NCI-H1092 (cell line): ENCODE measurements at regions not wholly inside any gene's neighbourhood (a gene's known extent, or its start where the extent isn't known, plus 50 kb on each side); places are given as distances from the start of the nearest gene placed in this dataset.
"Not testable (repeated sequence)": the region's sequence is repeated elsewhere in the genome, so short reads cannot be mapped to it uniquely, and the experiment has no call there.

ENCODE experiments used
- DNase-seq: peaks from one replicate; lab custom pipeline; 2025; lab: John Stamatoyannopoulos, UW

- DNase-seq: no peak
Observed at GRCh38 chr5:166618526-166618925, 1672.9 kb upstream of the WWC1 start.

GRCh38 chr5:166624573-166624972 is 1666.9 kb upstream of the WWC1 start:
- no peak for DNase-seq

GRCh38 chr5:166625210-166625865 is 1666.1 kb upstream of the WWC1 start:
- DNase-seq: no peak

- no peak for DNase-seq
Observed at GRCh38 chr5:166637295-166637694, 1654.2 kb upstream of the WWC1 start.

GRCh38 chr5:166639151-166639550 is 1652.3 kb upstream of the WWC1 start:
- no peak for DNase-seq

GRCh38 chr5:166640136-166640535 is 1651.3 kb upstream of the WWC1 start:
- not testable (repeated sequence) for DNase-seq

GRCh38 chr5:166648736-166649135 is 1642.7 kb upstream of the WWC1 start:
- no peak for DNase-seq

GRCh38 chr5:166649676-166650075 is 1641.8 kb upstream of the WWC1 start:
- no peak for DNase-seq

GRCh38 chr5:166651234-166651633 is 1640.2 kb upstream of the WWC1 start:
- DNase-seq: no peak

- no peak for DNase-seq
Observed at GRCh38 chr5:166671811-166672210, 1619.6 kb upstream of the WWC1 start.

- no peak for DNase-seq
Observed at GRCh38 chr5:166672431-166672830, 1619.0 kb upstream of the WWC1 start.

- no peak for DNase-seq
Observed at GRCh38 chr5:166677891-166678290, 1613.6 kb upstream of the WWC1 start.

- DNase-seq: no peak
Observed at GRCh38 chr5:166679331-166679730, 1612.1 kb upstream of the WWC1 start.

- DNase-seq: no peak
Observed at GRCh38 chr5:166695326-166695725, 1596.1 kb upstream of the WWC1 start.

- no peak for DNase-seq
Observed at GRCh38 chr5:166708291-166708690, 1583.2 kb upstream of the WWC1 start.

- DNase-seq: no peak
Observed at GRCh38 chr5:166709691-166710090, 1581.8 kb upstream of the WWC1 start.

- DNase-seq: no peak
Observed at GRCh38 chr5:166710271-166710670, 1581.2 kb upstream of the WWC1 start.

GRCh38 chr5:166712447-166713185 is 1578.8 kb upstream of the WWC1 start:
- DNase-seq: no peak

- DNase-seq: no peak
Observed at GRCh38 chr5:166713295-166713694, 1578.2 kb upstream of the WWC1 start.

GRCh38 chr5:166716856-166717492 is 1574.5 kb upstream of the WWC1 start:
- peak; percentile 28 for DNase-seq

GRCh38 chr5:166719991-166720390 is 1571.5 kb upstream of the WWC1 start:
- no peak for DNase-seq

GRCh38 chr5:166722939-166723338 is 1568.5 kb upstream of the WWC1 start:
- no peak for DNase-seq

- DNase-seq: no peak
Observed at GRCh38 chr5:166724284-166724683, 1567.2 kb upstream of the WWC1 start.
